Natural killer cell treated with Interleukin-12 subunit alpha and Interleukin-12 subunit beta and Interleukin-15 and Interleukin-18, amount 100 ng/mL, for 72 hours (primary cell): ENCODE measurements at regions not wholly inside any gene's neighbourhood (a gene's known extent, or its start where the extent isn't known, plus 50 kb on each side); places are given as distances from the start of the nearest gene placed in this dataset.
A peak's percentile ranks its signal among the peaks of the same experiment; 100 is the strongest.

Source experiments
- ATAC-seq, 2 donors: fragments of 150-1000 bp; cut with Tn5 transposase in 1 of 2; sonication (Bioruptor Pico), chemical (Tn5 transposase) in 1 of 2; 2 replicates each; pipeline ENCODE4 v1.10.0; 2021
- DNase-seq: peaks from one replicate; pipeline ENCODE4 v3.0.0; 2022; ENCODE audit warnings: low spot score
- H3K27ac Mint-ChIP-seq, 2 donors: 1 replicate in 1 of 2; 2 replicates in 1 of 2; pipeline ENCODE4 v1.8.0; 2022; ENCODE audit warnings: mixed read lengths in 2 of 2, mild to moderate bottlenecking in 1 of 2, moderate library complexity in 1 of 2
- H3K27me3 Mint-ChIP-seq, 2 donors: 1 replicate in 1 of 2; 2 replicates in 1 of 2; pipeline ENCODE4 v1.8.0; 2022; ENCODE audit warnings: mixed read lengths in 2 of 2
- H3K36me3 Mint-ChIP-seq: one replicate; pipeline ENCODE4 v1.8.0; 2022; ENCODE audit warnings: mixed read lengths
- H3K4me1 Mint-ChIP-seq, 2 donors: 1 replicate in 1 of 2; 2 replicates in 1 of 2; pipeline ENCODE4 v1.8.0; 2022; ENCODE audit warnings: low read depth in 2 of 2, mixed read lengths in 2 of 2, mild to moderate bottlenecking in 1 of 2
- H3K4me3 Mint-ChIP-seq: one replicate; pipeline ENCODE4 v1.8.0; 2022; ENCODE audit warnings: mixed read lengths
- H3K9me3 Mint-ChIP-seq: 2 replicates; pipeline ENCODE4 v1.8.0; 2022; ENCODE audit warnings: mixed read lengths

GRCh38 chr9:113803811-113804589, 72.1 kb upstream of the ZNF618 start:
- Mint-ChIP-seq H3K9me3 (no peaks in the 10 kb centered on the region), H3K27me3 (no peaks in the 10 kb centered on the region), H3K4me3 (no peak overlapping the region), H3K27ac (no peak overlapping the region), H3K4me1 (peaks cover 0 to 4% of the 10 kb centered on the region in 2 donors), H3K36me3 (no peaks in the 10 kb centered on the region)
- no peak for ATAC-seq
- DNase-seq: no peak

DNA sequence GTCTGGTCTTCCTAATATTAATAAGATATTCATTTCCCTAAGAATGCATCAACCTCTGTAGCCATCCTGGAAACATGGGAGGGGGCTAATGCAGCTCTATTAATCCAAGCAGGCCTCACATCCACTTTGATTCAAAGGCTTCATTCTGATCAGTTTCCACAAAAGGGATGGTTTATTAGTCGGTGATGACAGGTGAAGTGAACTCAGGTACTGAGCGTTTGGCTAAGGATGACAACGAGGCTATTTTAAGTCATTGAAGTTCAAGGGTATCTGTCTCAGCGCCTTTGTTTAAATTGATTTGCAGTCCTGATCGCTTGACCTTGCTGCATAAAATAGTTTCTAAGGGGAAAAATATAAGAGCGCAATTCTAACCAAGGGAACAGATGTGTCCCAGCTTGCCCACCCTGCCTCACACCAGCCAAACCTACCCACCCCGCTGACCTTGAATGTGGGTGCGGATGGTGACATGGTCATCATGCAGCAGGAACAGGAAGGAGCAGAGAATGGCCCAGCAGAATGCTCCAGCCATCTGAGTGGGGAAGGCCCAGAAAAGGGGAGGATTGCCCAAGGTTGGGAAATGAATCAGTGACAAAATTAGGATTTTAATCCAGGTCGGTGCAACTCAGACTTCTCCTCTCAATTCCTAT, 70.5 kb upstream of the ZNF618 start:
- DNase-seq: no peak

DNA sequence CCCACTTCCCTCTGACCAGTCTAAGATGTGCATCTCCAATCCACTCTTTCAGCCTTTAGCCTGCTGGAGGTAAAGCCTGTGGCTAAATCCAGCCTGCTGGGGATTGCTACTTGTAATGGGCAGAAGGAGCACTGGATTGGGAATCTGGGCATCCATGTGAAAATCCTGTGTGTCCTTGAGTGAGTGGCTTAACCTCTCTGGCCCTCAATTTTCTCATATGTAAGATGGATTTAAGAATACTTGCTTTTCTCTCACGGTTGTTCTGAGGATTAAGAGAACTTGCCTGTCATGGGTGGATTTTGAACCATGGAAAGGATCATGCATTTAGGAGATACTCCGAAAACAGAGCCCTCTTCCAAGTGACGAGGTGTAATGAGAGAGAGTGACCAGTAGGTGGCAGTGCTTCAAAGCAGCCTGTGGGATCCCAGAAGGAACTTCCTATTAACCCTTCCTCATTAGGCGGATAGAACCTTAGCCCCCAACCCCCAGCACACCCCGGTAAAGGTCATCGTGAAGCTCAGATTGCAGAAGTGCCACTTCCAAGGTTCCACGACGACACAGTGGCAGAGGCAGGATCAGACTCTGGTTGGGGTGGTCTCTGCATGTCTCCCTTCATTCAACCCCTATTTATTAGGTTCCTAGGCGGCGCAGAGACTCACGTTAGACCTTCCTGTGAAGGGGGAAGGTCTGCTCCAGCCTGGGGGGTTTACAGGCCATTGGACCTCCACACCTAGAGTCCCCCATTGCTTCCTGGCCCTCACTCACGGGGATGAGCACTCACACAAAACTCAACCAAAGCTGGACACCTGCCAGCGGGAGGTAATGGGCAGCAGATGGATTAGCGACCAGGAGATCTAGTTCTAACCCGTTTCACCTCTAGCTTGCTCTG, 68.7 kb upstream of the ZNF618 start:
- H3K27me3 Mint-ChIP-seq: peaks cover 3 to 5% of the 10 kb centered on the region in 2 donors
- H3K27ac Mint-ChIP-seq: no peak overlapping the region
- peaks cover 0 to 4% of the 10 kb centered on the region in 2 donors for H3K4me1 Mint-ChIP-seq
- no peaks in the 10 kb centered on the region for H3K9me3 Mint-ChIP-seq
- DNase-seq (no peak), ATAC-seq (peak in 1 of 2 donors; percentile 57)
- no peaks in the 10 kb centered on the region for H3K36me3 Mint-ChIP-seq
- no peak overlapping the region for H3K4me3 Mint-ChIP-seq

More for the DNA sequence above, 70.5 kb upstream of the ZNF618 start:
- Mint-ChIP-seq H3K4me1 (peaks cover 0 to 4% of the 10 kb centered on the region in 2 donors), H3K9me3 (no peaks in the 10 kb centered on the region), H3K27me3 (peaks cover 0 to 3% of the 10 kb centered on the region in 2 donors), H3K36me3 (no peaks in the 10 kb centered on the region), H3K27ac (no peak overlapping the region), H3K4me3 (no peak overlapping the region)
- ATAC-seq: no peak

DNA sequence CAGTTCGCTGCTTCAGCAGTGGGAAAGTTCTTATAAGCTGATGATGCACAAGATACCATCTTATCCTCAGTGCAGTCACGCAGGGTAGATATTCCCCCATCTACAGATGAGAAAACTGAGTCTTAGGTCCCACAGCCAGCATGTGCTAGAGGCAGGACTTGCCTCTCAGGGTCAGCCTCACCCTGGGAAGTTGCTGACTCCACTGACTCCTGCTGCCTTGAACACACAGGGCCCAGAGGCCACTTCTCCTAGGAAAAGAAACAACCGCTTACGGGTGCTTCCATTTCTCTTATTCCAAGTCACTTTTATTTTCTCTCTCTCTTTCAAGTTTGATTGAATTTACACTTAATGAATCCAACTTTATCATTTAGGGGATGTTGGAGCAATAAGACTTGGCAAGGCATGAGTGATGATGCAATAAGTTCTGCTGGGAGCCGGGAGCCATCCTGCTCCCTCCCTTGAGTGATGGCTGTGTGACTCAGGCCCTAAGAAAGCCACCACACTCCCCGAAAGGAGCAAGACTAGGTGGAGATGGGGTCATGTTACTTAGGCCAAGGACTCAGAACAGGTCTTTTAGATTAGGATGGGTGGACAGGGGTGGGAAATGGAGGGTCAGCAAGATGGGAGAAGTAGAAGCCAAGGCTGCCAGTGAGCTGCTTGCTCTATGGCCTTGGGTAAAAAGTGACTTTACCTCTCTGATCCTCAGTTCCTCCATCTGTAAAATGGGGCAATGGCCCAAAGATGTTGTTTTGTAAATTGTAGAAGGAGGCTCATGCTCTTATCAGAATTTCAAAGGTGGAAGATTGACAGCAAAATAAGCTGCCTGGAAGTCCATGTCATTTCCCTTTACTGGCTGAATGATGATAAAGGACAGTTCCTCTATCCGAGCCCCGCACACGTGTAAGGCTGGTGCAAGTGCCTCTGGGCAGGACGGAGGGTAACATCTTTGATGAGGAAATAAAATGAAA, 67.4 kb upstream of the ZNF618 start:
- ATAC-seq: no peak
- no peak for DNase-seq
- peaks cover 0 to 4% of the 10 kb centered on the region in 2 donors for H3K4me1 Mint-ChIP-seq
- H3K36me3 Mint-ChIP-seq: no peaks in the 10 kb centered on the region
- peaks cover 7 to 15% of the 10 kb centered on the region in 2 donors for H3K27me3 Mint-ChIP-seq
- no peak overlapping the region for H3K4me3 Mint-ChIP-seq
- no peak overlapping the region for H3K27ac Mint-ChIP-seq
- H3K9me3 Mint-ChIP-seq: no peaks in the 10 kb centered on the region

DNA sequence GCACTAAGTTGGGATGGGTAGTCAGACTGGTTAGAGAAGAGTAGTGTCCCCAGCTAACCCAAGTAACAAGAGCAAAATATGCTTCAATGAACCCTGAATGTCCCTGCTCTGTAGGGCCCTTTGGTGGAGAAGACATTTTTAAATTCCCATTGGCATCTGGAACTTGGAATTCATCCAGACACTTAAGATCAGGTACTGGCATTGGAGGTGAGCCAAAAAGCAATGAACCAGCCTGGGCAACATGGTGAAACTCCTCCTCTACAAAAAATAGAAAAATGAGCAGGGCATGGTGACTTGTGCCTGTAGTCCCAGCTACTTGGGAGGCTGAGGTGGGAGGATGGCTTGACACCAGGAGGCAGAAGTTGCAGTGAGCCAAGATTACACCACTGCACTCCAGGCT, 58.9 kb upstream of the ZNF618 start:
- DNase-seq: no peak
- Mint-ChIP-seq H3K4me3 (no peak overlapping the region), H3K27ac (no peak overlapping the region), H3K36me3 (no peaks in the 10 kb centered on the region), H3K4me1 (no peaks in the 10 kb centered on the region), H3K27me3 (peaks cover 37 to 49% of the 10 kb centered on the region in 2 donors), H3K9me3 (no peaks in the 10 kb centered on the region)
- ATAC-seq: no peak

DNA sequence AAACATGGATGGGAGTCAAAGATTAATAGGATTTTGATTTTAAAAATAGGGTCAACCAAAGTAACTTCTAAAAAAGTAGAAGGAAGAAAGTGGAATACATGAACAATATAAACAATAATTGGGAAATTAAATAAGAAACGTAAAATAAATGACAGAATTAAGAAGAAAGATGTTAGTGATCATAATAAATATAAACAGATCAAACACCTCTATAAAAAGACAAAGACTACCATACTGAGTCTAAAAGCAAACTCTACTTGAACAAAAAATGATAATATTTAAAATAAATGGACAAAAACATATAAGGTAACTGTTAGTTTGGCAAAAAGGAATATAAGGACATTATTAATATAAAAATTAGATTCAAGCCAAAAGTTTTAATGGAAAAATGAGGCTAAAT, 57.7 kb upstream of the ZNF618 start:
- Mint-ChIP-seq H3K9me3 (no peaks in the 10 kb centered on the region), H3K27ac (no peak overlapping the region), H3K36me3 (peaks cover 5% of the 10 kb centered on the region), H3K27me3 (peaks cover 36 to 46% of the 10 kb centered on the region in 2 donors), H3K4me1 (no peaks in the 10 kb centered on the region), H3K4me3 (no peak overlapping the region)
- no peak for DNase-seq
- ATAC-seq: no peak

GRCh38 chr9:113822315-113822714, 53.8 kb upstream of the ZNF618 start:
- no peak for ATAC-seq
- no peaks in the 10 kb centered on the region for H3K4me1 Mint-ChIP-seq
- H3K4me3 Mint-ChIP-seq: no peak overlapping the region
- H3K27me3 Mint-ChIP-seq: peaks cover 35 to 40% of the 10 kb centered on the region in 2 donors
- H3K9me3 Mint-ChIP-seq: peaks cover 3% of the 10 kb centered on the region
- no peak for DNase-seq
- H3K36me3 Mint-ChIP-seq: peaks cover 14% of the 10 kb centered on the region
- no peak overlapping the region for H3K27ac Mint-ChIP-seq

DNA sequence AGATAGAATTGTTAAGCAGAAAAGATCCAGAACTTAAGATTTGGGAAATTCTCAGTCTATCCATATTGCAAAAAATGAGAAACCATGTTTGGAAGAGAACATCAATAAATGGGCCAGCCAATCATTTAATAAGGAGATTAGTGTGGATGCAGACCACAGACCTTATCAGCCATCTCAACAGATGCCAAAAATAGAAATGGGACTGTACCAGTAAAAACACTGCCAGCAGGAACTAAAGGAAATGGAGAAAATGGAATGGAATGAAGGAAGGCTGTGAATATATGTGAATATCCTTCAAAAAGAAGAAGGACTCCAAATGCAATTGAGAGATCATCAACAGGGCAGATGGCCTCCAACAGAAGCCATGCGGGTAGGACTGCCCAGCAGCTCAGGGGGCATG, 52.7 kb upstream of the ZNF618 start:
- DNase-seq: no peak
- Mint-ChIP-seq H3K4me3 (no peak overlapping the region), H3K4me1 (peaks cover 6 to 7% of the 10 kb centered on the region in 2 donors), H3K36me3 (peaks cover 18% of the 10 kb centered on the region), H3K27ac (no peak overlapping the region), H3K27me3 (peaks cover 30 to 34% of the 10 kb centered on the region in 2 donors), H3K9me3 (peaks cover 3% of the 10 kb centered on the region)
- no peak for ATAC-seq
